Lung (tissue), 11 donors: ENCODE measurements at regions not wholly inside any gene's neighbourhood (a gene's known extent, or its start where the extent isn't known, plus 50 kb on each side); places are given as distances from the start of the nearest gene placed in this dataset.

Source experiments
- ATAC-seq: fragments of 200-7000 bp; cut with Tn5 transposase; one replicate; pipeline ENCODE4 v1.9.1; 2020; ENCODE audit warnings: moderate number of reproducible peaks; ENCODE audit not compliant: insufficient read depth, low FRiP score
- DNase-seq, 3 donors: peaks; one replicate each; pipeline ENCODE4 v3.0.0-alpha.2; 2013 to 2017
- H3K27ac ChIP-seq, 2 donors: one replicate each; pipeline ENCODE4 v1.5.1; 2013; ENCODE audit warnings: mild to moderate bottlenecking in 2 of 2, moderate library complexity in 2 of 2, control low read depth in 1 of 2, inconsistent platforms in 1 of 2, low read depth in 1 of 2, low read length in 1 of 2
- H3K27me3 ChIP-seq, 3 donors: one replicate each; pipeline ENCODE4 v1.5.1; 2013; ENCODE audit warnings: low read length in 2 of 3; ENCODE audit not compliant: control insufficient read depth in 3 of 3, insufficient read depth in 3 of 3
- H3K36me3 ChIP-seq, 4 donors: one replicate each; pipeline ENCODE4 v1.5.1; 2013; ENCODE audit warnings: low read length in 4 of 4, mild to moderate bottlenecking in 1 of 4, moderate library complexity in 1 of 4; ENCODE audit not compliant: control insufficient read depth in 4 of 4, insufficient read depth in 4 of 4
- H3K4me1 ChIP-seq, 5 donors: one replicate each; pipeline ENCODE4 v1.5.1; 2013; ENCODE audit warnings: low read length in 5 of 5, mild to moderate bottlenecking in 2 of 5, moderate library complexity in 1 of 5; ENCODE audit not compliant: control insufficient read depth in 5 of 5, insufficient read depth in 5 of 5
- H3K4me3 ChIP-seq: one replicate; pipeline ENCODE4 v1.5.1; 2013; ENCODE audit warnings: mild to moderate bottlenecking, control low read depth, moderate library complexity
- H3K9ac ChIP-seq, 2 donors: one replicate each; pipeline ENCODE4 v1.5.1; 2013; ENCODE audit warnings: low read length in 2 of 2, control low read depth in 1 of 2; ENCODE audit not compliant: insufficient read depth in 1 of 2
- H3K9me3 ChIP-seq, 4 donors: one replicate each; pipeline ENCODE4 v1.5.1; 2013; ENCODE audit warnings: low read length in 3 of 4, mild to moderate bottlenecking in 1 of 4, moderate library complexity in 1 of 4; ENCODE audit not compliant: control insufficient read depth in 4 of 4, insufficient read depth in 3 of 4
- WGBS, 2 donors: extraction: QIAGEN DNeasy Blood & Tissue Kit; methylation state at CpG; one replicate each; pipeline ENCODE4 v1.1.7; 2013; 5-methylcytosine and 5-hydroxymethylcytosine counted together
- TF ChIP-seq, protein P1 (sequence below): IDR thresholded peaks from 2 replicates; pipeline ENCODE4 v1.5.1; 2012; ENCODE audit warnings: mild to moderate bottlenecking; ENCODE audit errors: control extremely low read depth, extremely low read depth
- donor health status: control.
- donor health status: control.
- donor health status: Bipolar disorder and iron deficiency.
- donor health status: healthy.
- donor health status: DM: yes; HTN: yes; CAD: no.

DNA sequence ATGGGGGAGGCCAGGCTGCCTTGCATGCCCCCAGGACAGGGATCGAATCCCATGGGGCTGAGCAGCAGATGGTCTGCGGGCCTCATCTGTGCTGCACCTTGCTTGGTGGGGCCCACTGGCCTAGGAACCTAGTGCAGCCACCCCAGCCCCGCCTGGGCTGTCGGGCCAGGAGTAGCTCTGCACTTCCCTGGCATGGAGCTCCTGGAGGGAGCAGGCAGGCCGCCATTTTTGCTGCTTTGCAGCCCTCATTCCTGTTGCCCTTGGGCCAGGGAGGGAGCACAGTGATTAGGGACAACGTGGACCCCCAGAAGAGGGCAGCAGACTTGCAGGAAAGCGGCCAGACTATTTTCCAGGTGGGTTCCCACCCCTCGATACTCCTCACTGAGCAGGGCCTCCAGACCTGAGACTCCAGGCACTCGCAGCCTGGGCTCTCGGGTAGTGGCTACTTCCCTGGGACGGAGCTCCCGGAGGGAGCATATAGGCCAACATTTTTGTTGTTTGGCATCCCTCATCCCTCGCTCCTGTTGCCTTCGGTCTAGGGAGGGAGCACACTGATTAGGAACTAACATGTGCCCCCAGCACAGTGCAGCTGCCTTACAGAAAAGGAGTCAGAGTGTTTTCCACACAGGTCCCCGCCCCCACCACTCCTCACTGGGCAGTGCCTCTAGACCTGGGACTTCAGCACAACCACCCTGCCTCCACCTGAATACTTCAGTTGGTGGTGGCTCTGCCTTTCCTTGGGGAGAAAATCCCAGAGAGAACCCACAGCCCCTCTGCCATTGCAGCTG, 99.5 kb downstream of the MAIP1 start:
- DNase-seq = no peak

DNA sequence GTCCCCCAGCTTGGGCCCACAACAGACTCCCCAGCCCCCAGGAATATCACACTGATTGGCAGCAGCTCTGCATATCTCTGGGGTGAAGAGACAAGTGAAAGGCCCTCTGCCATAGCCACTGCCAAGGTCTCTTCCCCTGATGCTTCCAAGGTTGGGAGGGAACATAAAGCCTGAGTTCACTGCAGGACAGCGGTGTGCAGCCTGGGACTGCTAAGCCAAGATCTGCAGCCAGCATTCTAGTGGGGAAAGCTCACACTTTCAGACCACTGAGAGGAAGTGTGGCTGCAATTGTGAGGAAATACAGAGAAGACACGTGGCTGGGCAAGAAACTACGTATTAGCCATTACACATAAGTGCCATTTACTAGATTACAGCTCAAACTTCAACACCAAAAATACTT, 100.7 kb downstream of the MAIP1 start:
- Histone ChIP-seq H3K9me3 (peaks cover 2 to 4% (median 3%) of the 10 kb centered on the region in 4 donors), H3K27me3 (no peaks in the 10 kb centered on the region), H3K27ac (no peak overlapping the region), H3K4me3 (no peak overlapping the region), H3K36me3 (no peaks in the 10 kb centered on the region), H3K4me1 (no peaks in the 10 kb centered on the region), H3K9ac (no peak overlapping the region)
- no peak for DNase-seq
- TF ChIP-seq, protein P1, sequence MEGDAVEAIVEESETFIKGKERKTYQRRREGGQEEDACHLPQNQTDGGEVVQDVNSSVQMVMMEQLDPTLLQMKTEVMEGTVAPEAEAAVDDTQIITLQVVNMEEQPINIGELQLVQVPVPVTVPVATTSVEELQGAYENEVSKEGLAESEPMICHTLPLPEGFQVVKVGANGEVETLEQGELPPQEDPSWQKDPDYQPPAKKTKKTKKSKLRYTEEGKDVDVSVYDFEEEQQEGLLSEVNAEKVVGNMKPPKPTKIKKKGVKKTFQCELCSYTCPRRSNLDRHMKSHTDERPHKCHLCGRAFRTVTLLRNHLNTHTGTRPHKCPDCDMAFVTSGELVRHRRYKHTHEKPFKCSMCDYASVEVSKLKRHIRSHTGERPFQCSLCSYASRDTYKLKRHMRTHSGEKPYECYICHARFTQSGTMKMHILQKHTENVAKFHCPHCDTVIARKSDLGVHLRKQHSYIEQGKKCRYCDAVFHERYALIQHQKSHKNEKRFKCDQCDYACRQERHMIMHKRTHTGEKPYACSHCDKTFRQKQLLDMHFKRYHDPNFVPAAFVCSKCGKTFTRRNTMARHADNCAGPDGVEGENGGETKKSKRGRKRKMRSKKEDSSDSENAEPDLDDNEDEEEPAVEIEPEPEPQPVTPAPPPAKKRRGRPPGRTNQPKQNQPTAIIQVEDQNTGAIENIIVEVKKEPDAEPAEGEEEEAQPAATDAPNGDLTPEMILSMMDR = no peak
- 55 to 58% methylated on average over 3 of the region's 3 CpGs for WGBS, 2 donors
- no peak for ATAC-seq

More for the DNA sequence above, 99.5 kb downstream of the MAIP1 start:
- peaks cover 2 to 4% (median 3%) of the 10 kb centered on the region in 4 donors for H3K9me3 ChIP-seq
- no peak overlapping the region for H3K27ac ChIP-seq
- TF ChIP-seq, protein P1 = no peak
- ATAC-seq = no peak
- no peaks in the 10 kb centered on the region for H3K36me3 ChIP-seq
- H3K27me3 ChIP-seq = no peaks in the 10 kb centered on the region
- H3K9ac ChIP-seq = no peak overlapping the region
- no peaks in the 10 kb centered on the region for H3K4me1 ChIP-seq
- WGBS, 2 donors = 90 to 92% methylated on average over 15 of the region's 15 CpGs
- H3K4me3 ChIP-seq = no peak overlapping the region

DNA sequence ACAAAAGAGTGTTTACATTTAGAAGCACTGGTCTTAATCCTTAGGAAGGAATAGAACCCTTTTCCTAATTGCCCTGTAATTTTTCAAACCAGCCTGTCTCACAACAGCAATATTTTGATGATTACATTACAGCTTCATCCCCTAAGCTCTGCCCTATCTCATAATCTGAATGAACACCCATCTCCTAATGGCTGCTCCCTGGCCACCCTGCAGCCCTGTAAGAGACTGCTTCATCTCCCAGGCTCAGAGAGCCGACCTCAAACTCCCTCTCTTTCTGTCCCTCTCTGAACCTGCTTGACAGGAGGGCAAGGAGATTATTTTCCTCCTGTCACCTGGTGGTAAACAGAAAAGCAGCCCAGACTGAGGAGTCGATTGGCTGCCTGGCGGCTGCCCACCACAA, 107.8 kb downstream of the MAIP1 start:
- H3K36me3 ChIP-seq = no peaks in the 10 kb centered on the region
- H3K27me3 ChIP-seq = no peaks in the 10 kb centered on the region
- no peaks in the 10 kb centered on the region for H3K9me3 ChIP-seq
- no peak overlapping the region for H3K27ac ChIP-seq
- 69 to 77% methylated on average over 3 of the region's 3 CpGs for WGBS, 2 donors
- DNase-seq (no peak), ATAC-seq (no peak)
- H3K9ac ChIP-seq = no peak overlapping the region
- peaks cover 0 to 7% (median 0%) of the 10 kb centered on the region in 5 donors for H3K4me1 ChIP-seq
- H3K4me3 ChIP-seq = no peak overlapping the region
- TF ChIP-seq, protein P1 = no peak
